IPS-15b (cell line): ENCODE measurements at regions not wholly inside any gene's neighbourhood (a gene's known extent, or its start where the extent isn't known, plus 50 kb on each side); places are given as distances from the start of the nearest gene placed in this dataset.
A peak's percentile ranks its signal among the peaks of the same experiment; 100 is the strongest.
"Not testable (repeated sequence)": the region's sequence is repeated elsewhere in the genome, so short reads cannot be mapped to it uniquely, and the experiment has no call there.

ENCODE experiments used
- H3K27me3 ChIP-seq: one replicate; pipeline ENCODE4 v1.6.1; 2013; ENCODE audit warnings: low read length; ENCODE audit not compliant: control insufficient read depth, insufficient read depth
- H3K36me3 ChIP-seq: one replicate; pipeline ENCODE4 v1.6.1; 2013; ENCODE audit warnings: low read length; ENCODE audit not compliant: control insufficient read depth, insufficient read depth
- H3K4me1 ChIP-seq: one replicate; pipeline ENCODE4 v1.6.1; 2013; ENCODE audit warnings: mild to moderate bottlenecking, low read length; ENCODE audit not compliant: control insufficient read depth, insufficient read depth
- H3K4me3 ChIP-seq: one replicate; pipeline ENCODE4 v1.5.1; 2013; ENCODE audit warnings: low read depth, low read length
- H3K9ac ChIP-seq: one replicate; pipeline ENCODE4 v1.6.1; 2013; ENCODE audit warnings: low read depth, mild to moderate bottlenecking, low read length
- H3K9me3 ChIP-seq: one replicate; pipeline ENCODE4 v1.6.1; 2013; ENCODE audit warnings: mild to moderate bottlenecking, low read length; ENCODE audit not compliant: control insufficient read depth, insufficient read depth

GRCh38 chr4:154164931-154165839 lies 326.4 kb downstream of the DCHS2 start:
- peaks cover 2% of the 10 kb centered on the region for H3K4me1 ChIP-seq
- no peaks in the 10 kb centered on the region for H3K36me3 ChIP-seq
- no peak overlapping the region for H3K9ac ChIP-seq
- H3K27me3 ChIP-seq: no peaks in the 10 kb centered on the region
- H3K4me3 ChIP-seq: no peak overlapping the region
- H3K9me3 ChIP-seq: no peaks in the 10 kb centered on the region

- Histone ChIP-seq H3K4me3 (no peak overlapping the region), H3K4me1 (peaks cover 2% of the 10 kb centered on the region), H3K9me3 (no peaks in the 10 kb centered on the region), H3K27me3 (no peaks in the 10 kb centered on the region), H3K9ac (no peak overlapping the region), H3K36me3 (no peaks in the 10 kb centered on the region)
These were observed 330.9 kb downstream of the DCHS2 start for GRCh38 chr4:154160519-154161301.

DNA sequence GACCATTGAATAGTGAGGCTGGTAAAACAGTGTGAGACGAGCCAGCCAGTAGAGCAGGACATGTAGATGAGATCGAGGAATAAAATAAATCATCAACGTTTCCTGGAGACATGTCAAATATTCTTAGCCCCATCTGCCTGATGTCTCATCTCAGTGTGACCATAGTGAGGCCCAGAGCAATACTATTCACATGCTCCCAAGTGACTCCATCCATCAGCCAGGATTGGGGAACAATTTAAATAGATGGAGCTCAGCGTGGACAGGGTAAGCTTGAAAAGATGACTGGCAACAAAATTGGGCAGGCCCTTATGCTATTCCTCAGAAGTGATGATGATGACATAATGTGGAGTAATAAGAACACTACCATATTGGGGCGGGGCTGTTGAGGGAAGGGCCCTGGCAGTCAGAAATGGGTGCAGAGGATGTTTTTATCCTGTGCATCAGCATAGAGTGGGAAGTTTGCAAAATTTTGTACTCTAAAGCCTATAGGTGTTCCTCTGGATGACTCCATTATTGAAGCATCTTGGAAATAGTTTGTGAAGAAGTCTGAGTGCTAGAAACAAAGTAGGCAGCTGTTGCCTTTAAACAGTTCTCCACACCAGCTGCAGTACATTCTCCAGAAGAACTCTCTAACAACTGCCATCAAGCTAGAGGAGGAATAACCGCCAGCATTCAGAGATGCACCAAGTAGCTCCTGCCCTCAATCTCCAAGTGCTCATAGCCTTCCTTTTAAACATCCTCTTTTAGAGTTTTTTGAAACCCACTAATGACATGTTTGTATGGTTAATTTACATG lies 333.0 kb downstream of the DCHS2 start:
- no peaks in the 10 kb centered on the region for H3K9me3 ChIP-seq
- peaks cover 2% of the 10 kb centered on the region for H3K4me1 ChIP-seq

GRCh38 chr4:154152546-154152945 lies 339.1 kb downstream of the DCHS2 start:
- H3K4me3 ChIP-seq: no peak overlapping the region

More for the DNA sequence above, 333.0 kb downstream of the DCHS2 start:
- Histone ChIP-seq H3K4me3 (no peak overlapping the region), H3K36me3 (no peaks in the 10 kb centered on the region), H3K9ac (no peak overlapping the region), H3K27me3 (no peaks in the 10 kb centered on the region)

DNA sequence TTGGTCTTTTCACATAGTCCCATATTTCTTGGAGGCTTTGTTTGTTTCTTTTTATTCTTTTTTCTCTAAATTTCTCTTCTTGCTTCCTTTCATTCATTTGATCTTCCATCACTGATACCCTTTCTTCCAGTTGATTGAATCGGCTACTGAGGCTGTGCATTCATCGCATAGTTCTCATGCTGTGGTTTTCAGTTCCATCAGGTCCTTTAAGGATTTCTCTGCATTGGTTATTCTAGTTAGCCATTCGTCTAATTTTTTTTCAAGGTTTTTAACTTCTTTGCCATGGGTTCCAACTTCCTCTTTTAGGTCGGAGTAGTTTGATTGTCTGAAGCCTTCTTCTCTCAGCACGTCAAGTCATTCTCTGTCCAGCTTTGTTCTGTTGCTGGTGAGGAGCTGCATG lies 342.4 kb downstream of the DCHS2 start:
- not testable (repeated sequence) for H3K4me3 ChIP-seq, H3K4me1 ChIP-seq, H3K9ac ChIP-seq, H3K36me3 ChIP-seq, H3K27me3 ChIP-seq, H3K9me3 ChIP-seq

More at GRCh38 chr4:154152546-154152945, 339.1 kb downstream of the DCHS2 start:
- Histone ChIP-seq H3K27me3 (no peaks in the 10 kb centered on the region), H3K9ac (no peak overlapping the region), H3K4me1 (no peaks in the 10 kb centered on the region), H3K36me3 (no peaks in the 10 kb centered on the region), H3K9me3 (no peaks in the 10 kb centered on the region)

DNA sequence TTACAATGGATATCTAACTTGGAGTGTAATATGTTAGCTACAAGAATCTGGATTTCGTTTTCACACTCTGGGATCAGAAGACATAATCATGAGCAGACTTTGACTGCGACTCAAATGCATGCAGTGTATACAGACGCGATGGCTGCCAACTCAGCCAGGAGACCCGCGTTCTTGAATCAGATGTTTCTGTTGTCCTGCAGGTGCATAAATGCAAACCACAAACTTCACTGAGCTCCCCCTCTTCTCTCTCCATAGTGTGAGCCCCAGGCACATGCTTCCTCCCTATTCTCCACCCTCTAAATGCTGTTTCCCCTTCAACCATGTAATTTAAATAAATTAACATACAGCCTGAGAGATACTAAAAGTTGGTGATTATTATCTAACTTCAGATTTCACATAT lies 347.9 kb downstream of the DCHS2 start:
- Histone ChIP-seq H3K9ac (no peak overlapping the region), H3K4me3 (no peak overlapping the region), H3K27me3 (no peaks in the 10 kb centered on the region), H3K9me3 (no peaks in the 10 kb centered on the region), H3K4me1 (peaks cover 4% of the 10 kb centered on the region), H3K36me3 (no peaks in the 10 kb centered on the region)

DNA sequence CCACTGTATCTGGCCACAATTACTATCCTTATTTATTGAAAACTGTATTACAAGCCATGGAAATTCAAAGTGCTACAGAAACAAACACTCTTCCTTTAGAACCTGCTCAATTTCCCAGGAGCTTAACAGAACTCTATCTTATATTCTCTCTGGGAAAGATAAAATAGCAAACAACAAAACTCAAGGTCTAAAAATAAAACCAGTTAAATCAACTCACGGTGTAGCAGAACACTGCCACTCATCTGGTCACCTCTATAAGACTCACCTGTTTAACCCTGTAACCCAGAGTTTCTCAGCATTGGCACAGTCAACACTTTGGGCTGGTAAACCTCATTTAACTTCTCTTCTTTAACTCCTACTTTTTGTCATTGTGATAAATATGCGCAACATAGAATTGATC lies 348.9 kb downstream of the DCHS2 start:
- no peaks in the 10 kb centered on the region for H3K36me3 ChIP-seq
- peaks cover 12% of the 10 kb centered on the region for H3K4me1 ChIP-seq
- no peak overlapping the region for H3K9ac ChIP-seq
- no peak overlapping the region for H3K4me3 ChIP-seq
- H3K27me3 ChIP-seq: no peaks in the 10 kb centered on the region
- no peaks in the 10 kb centered on the region for H3K9me3 ChIP-seq

DNA sequence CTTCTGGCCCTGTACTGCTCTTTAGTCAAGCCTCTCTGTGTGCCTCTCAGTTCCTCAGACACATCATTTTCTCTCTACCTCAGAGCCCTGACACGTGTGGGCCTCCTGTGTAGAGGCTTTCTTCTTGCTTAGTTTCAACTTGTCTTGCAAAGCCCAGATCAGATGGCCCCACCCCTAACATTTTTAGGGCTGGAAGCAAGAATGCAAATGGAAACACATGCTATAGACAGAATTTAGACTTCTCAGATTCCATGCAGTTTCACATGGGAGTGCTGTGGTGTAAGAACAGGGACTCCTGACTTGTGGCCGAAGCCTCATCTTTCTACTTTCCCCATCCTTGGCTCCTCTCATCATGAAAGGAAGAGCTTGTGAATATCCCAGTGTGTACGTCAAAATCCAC lies 350.7 kb downstream of the DCHS2 start:
- Histone ChIP-seq H3K9me3 (no peaks in the 10 kb centered on the region), H3K9ac (no peak overlapping the region), H3K36me3 (no peaks in the 10 kb centered on the region), H3K4me1 (peaks cover 16% of the 10 kb centered on the region), H3K27me3 (no peaks in the 10 kb centered on the region), H3K4me3 (no peak overlapping the region)

DNA sequence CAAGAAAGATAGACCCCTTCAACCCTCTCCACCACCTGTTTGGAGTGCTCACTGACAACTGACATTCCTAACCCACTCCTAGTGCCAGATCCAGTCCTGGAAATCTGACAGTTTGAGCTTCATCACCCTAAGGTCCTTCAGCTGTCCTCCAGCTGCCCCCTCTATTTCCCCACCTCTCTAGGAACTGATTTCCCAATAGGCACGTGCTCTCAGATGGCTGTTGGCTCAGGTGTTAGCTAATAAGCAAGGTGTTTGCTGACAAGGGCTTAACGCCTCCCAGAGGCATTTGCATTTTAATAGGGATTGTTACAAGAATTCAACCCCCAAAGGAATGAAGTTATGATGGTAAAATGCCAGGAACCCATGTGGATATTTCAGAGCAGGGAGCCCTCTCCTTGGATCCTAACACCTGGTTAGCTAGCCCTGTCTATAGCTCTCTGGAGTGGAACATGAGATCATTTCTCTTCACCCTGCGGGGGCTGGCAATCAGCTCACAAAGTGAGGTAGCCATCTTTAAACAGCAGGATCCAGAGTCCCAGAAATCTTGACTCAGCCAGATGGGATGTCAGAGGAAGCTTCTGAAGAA lies 348.5 kb upstream of the SFRP2 start:
- H3K4me1 ChIP-seq: peaks cover 13% of the 10 kb centered on the region
- H3K9ac ChIP-seq: no peak overlapping the region
- H3K27me3 ChIP-seq: peaks cover 4% of the 10 kb centered on the region
- no peaks in the 10 kb centered on the region for H3K9me3 ChIP-seq
- H3K36me3 ChIP-seq: no peaks in the 10 kb centered on the region
- H3K4me3 ChIP-seq: peak overlapping the region; percentile 6

GRCh38 chr4:154135576-154135975 lies 346.7 kb upstream of the SFRP2 start:
- H3K9ac ChIP-seq: no peak overlapping the region
- H3K36me3 ChIP-seq: no peaks in the 10 kb centered on the region
- H3K27me3 ChIP-seq: peaks cover 4% of the 10 kb centered on the region
- H3K4me3 ChIP-seq: no peak overlapping the region
- H3K9me3 ChIP-seq: no peaks in the 10 kb centered on the region
- peaks cover 13% of the 10 kb centered on the region for H3K4me1 ChIP-seq

DNA sequence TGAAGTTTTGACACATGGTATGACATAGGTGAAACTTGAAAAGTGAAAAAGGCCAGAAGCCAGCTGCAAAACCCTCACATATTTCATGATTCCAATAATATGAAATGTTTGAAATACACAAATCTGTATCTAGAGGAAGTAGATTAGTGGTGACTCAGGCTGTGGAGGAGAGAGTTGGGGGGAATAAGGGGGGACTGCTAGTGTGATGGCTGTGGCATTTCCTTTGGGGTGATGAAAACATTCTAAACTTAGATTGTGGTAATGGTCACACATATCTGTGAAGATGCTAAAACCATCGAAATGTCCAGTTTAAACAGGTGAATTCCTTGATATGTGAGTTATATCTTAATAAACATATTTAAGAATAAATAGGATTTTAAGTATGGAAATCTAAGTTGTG lies 343.5 kb upstream of the SFRP2 start:
- Histone ChIP-seq H3K4me1 (peaks cover 3% of the 10 kb centered on the region), H3K9me3 (no peaks in the 10 kb centered on the region), H3K27me3 (peaks cover 4% of the 10 kb centered on the region), H3K36me3 (no peaks in the 10 kb centered on the region), H3K4me3 (no peak overlapping the region), H3K9ac (no peak overlapping the region)
